CD14-positive monocyte (primary cell): ENCODE measurements at regions not wholly inside any gene's neighbourhood (a gene's known extent, or its start where the extent isn't known, plus 50 kb on each side); places are given as distances from the start of the nearest gene placed in this dataset.

Experiments
- DNase-seq, 3 donors: peaks; one replicate each; pipeline ENCODE4 v3.0.0-alpha.2; 2011 to 2022
- H2AFZ ChIP-seq: 2 replicates; pipeline ENCODE4 v1.6.0; 2012; ENCODE audit warnings: mild to moderate bottlenecking, low read depth, low read length, inconsistent platforms; ENCODE audit not compliant: insufficient read depth, poor library complexity, severe bottlenecking
- H3K27ac ChIP-seq, 2 donors: 1 replicate in 1 of 2; 2 replicates in 1 of 2; pipeline ENCODE4 v1.5.1; 2012 to 2013; ENCODE audit warnings: low read length in 2 of 2, control low read depth in 1 of 2, inconsistent platforms in 1 of 2, low read depth in 1 of 2, mild to moderate bottlenecking in 1 of 2
- H3K27me3 ChIP-seq, 2 donors: one replicate each; pipeline versions ENCODE4 v1.6.0 to v1.6.1; 2011 to 2013; ENCODE audit warnings: low read length in 2 of 2; ENCODE audit not compliant: control insufficient read depth in 2 of 2, insufficient read depth in 2 of 2
- H3K36me3 ChIP-seq, 2 donors: replicated peaks in 1 of 2; 1 replicate in 1 of 2; 2 replicates in 1 of 2; pipeline versions ENCODE4 v1.5.1 to v1.6.1; 2012 to 2013; ENCODE audit warnings: low read length in 2 of 2, control low read depth in 1 of 2, inconsistent platforms in 1 of 2, mild to moderate bottlenecking in 1 of 2; ENCODE audit not compliant: insufficient read depth in 2 of 2, control insufficient read depth in 1 of 2
- H3K4me1 ChIP-seq, 2 donors: 1 replicate in 1 of 2; 2 replicates in 1 of 2; pipeline versions ENCODE4 v1.5.1 to v1.6.1; 2012 to 2013; ENCODE audit warnings: low read length in 2 of 2, control low read depth in 1 of 2, inconsistent platforms in 1 of 2, mild to moderate bottlenecking in 1 of 2, moderate library complexity in 1 of 2; ENCODE audit not compliant: insufficient read depth in 2 of 2, control insufficient read depth in 1 of 2
- H3K4me2 ChIP-seq: replicated peaks from 2 replicates; pipeline ENCODE3; 2012; ENCODE audit warnings: low read length, moderate library complexity, mild to moderate bottlenecking; ENCODE audit not compliant: poor library complexity, severe bottlenecking; ENCODE audit errors: extremely low read depth
- H3K4me3 ChIP-seq, 3 experiments: fragments of 200-600 bp in 1 of 3; sonication (generic) in 1 of 3; replicated peaks in 1 of 3; 1 replicate in 2 of 3; 2 replicates in 1 of 3; pipeline ENCODE4 v1.5.1; 2011 to 2013; ENCODE audit warnings: low read length in 3 of 3, mild to moderate bottlenecking in 3 of 3, control low read depth in 2 of 3, low read depth in 2 of 3, inconsistent platforms in 1 of 3, moderate library complexity in 1 of 3
- H3K79me2 ChIP-seq: 2 replicates; pipeline ENCODE4 v1.6.0; 2012; ENCODE audit warnings: mild to moderate bottlenecking, control low read depth, inconsistent platforms, low read length, moderate library complexity; ENCODE audit not compliant: insufficient read depth
- H3K9ac ChIP-seq: 2 replicates; pipeline ENCODE4 v1.6.0; 2017; ENCODE audit warnings: low read length, mild to moderate bottlenecking; ENCODE audit not compliant: insufficient read depth, poor library complexity, severe bottlenecking
- H3K9me3 ChIP-seq, 2 donors: replicated peaks in 1 of 2; 1 replicate in 1 of 2; 2 replicates in 1 of 2; pipeline versions ENCODE4 v1.5.1 to v1.6.1; 2012 to 2013; ENCODE audit warnings: low read length in 2 of 2, control low read depth in 1 of 2; ENCODE audit not compliant: control insufficient read depth in 1 of 2, insufficient read depth in 1 of 2
- H4K20me1 ChIP-seq: 2 replicates; pipeline ENCODE4 v1.6.0; 2012; ENCODE audit warnings: mild to moderate bottlenecking, low read length, control low read depth, moderate library complexity; ENCODE audit not compliant: insufficient read depth
- H3K27ac Mint-ChIP-seq, 7 donors: one replicate each; pipeline ENCODE4 v1.8.0; 2020; ENCODE audit warnings: mild to moderate bottlenecking in 7 of 7, mixed read lengths in 7 of 7, moderate library complexity in 6 of 7, inconsistent platforms in 2 of 7
- H3K27me3 Mint-ChIP-seq, 3 donors: one replicate each; pipeline ENCODE4 v1.8.0; 2021 to 2022; ENCODE audit warnings: low read depth in 3 of 3, mild to moderate bottlenecking in 3 of 3, mixed read lengths in 3 of 3, moderate library complexity in 3 of 3, inconsistent platforms in 1 of 3
- H3K36me3 Mint-ChIP-seq, 2 donors: one replicate each; pipeline ENCODE4 v1.8.0; 2020; ENCODE audit warnings: mixed read lengths in 2 of 2, inconsistent platforms in 1 of 2, mild to moderate bottlenecking in 1 of 2
- H3K4me1 Mint-ChIP-seq: one replicate; pipeline ENCODE4 v1.8.0; 2020; ENCODE audit warnings: mild to moderate bottlenecking, mixed read lengths
- H3K4me3 Mint-ChIP-seq, 2 donors: one replicate each; pipeline ENCODE4 v1.8.0; 2020; ENCODE audit warnings: mild to moderate bottlenecking in 2 of 2, mixed read lengths in 2 of 2, moderate library complexity in 1 of 2
- H3K9me3 Mint-ChIP-seq, 7 donors: one replicate each; pipeline ENCODE4 v1.8.0; 2020 to 2022; ENCODE audit warnings: mixed read lengths in 7 of 7, mild to moderate bottlenecking in 6 of 7, moderate library complexity in 6 of 7, inconsistent platforms in 2 of 7
- CTCF ChIP-seq: fragments of 200-600 bp; IDR thresholded peaks from one replicate; pipeline ENCODE4 v1.8.0; 2022; ENCODE audit warnings: antibody characterized with exemption, mild to moderate bottlenecking
- WGBS: methylation state at CpG from one replicate; pipeline ENCODE4 v1.1.5; 2013; ENCODE audit warnings: missing lambda C conversion rate; ENCODE audit not compliant: insufficient coverage; 5-methylcytosine and 5-hydroxymethylcytosine counted together
- intact Hi-C, 2 donors: fragments of 100-400 bp; cut with micrococcal nuclease; formaldehyde crosslinking; loops; one replicate each; pipeline versions ENCODE4 v1.15.0 to v1.15.1; 2023

GRCh38 chr5:117769877-117770276, 1195.3 kb upstream of the SEMA6A start:
- no peak overlapping the region for H3K4me3 Mint-ChIP-seq
- Histone ChIP-seq H3K9ac (no peak overlapping the region), H3K9me3 (peaks cover 13 to 17% of the 10 kb centered on the region in 2 donors), H2AFZ (no peak overlapping the region), H3K79me2 (no peaks in the 10 kb centered on the region), H4K20me1 (no peaks in the 10 kb centered on the region), H3K27ac (no peak overlapping the region), H3K4me2 (no peak overlapping the region), H3K4me3 (no peak overlapping the region), H3K36me3 (no peaks in the 10 kb centered on the region), H3K27me3 (no peaks in the 10 kb centered on the region), H3K4me1 (no peaks in the 10 kb centered on the region)
- no peaks in the 10 kb centered on the region for H3K36me3 Mint-ChIP-seq
- no peaks in the 10 kb centered on the region for H3K4me1 Mint-ChIP-seq
- no peak for TF ChIP-seq CTCF
- 100% methylated on average over 1 of the region's 2 CpGs for WGBS
- no peak overlapping the region for H3K27ac Mint-ChIP-seq
- H3K27me3 Mint-ChIP-seq, result no peaks in the 10 kb centered on the region
- intact Hi-C loops, result no loop called here
- H3K9me3 Mint-ChIP-seq, result peaks cover 11 to 28% (median 20%) of the 10 kb centered on the region in 7 donors
- no peak for DNase-seq

- no peak for TF ChIP-seq CTCF
- H3K4me3 ChIP-seq, result no peak overlapping the region
Observed at GRCh38 chr5:117763271-117763670, 1188.6 kb upstream of the SEMA6A start.

More at GRCh38 chr5:117763271-117763670, 1188.6 kb upstream of the SEMA6A start:
- Histone ChIP-seq H3K4me2 (no peak overlapping the region), H3K9me3 (no peaks in the 10 kb centered on the region), H3K36me3 (no peaks in the 10 kb centered on the region), H4K20me1 (no peaks in the 10 kb centered on the region), H2AFZ (no peak overlapping the region), H3K9ac (no peak overlapping the region), H3K79me2 (no peaks in the 10 kb centered on the region), H3K27me3 (no peaks in the 10 kb centered on the region), H3K27ac (no peak overlapping the region), H3K4me1 (peaks cover 0 to 3% of the 10 kb centered on the region in 2 donors)
- intact Hi-C loops, result no loop called here
- DNase-seq, result no peak
- Mint-ChIP-seq H3K27ac (no peak overlapping the region), H3K4me3 (no peak overlapping the region), H3K9me3 (peaks cover 0 to 3% (median 0%) of the 10 kb centered on the region in 7 donors), H3K4me1 (peaks cover 13% of the 10 kb centered on the region), H3K27me3 (no peaks in the 10 kb centered on the region), H3K36me3 (no peaks in the 10 kb centered on the region)
- WGBS, result no CpG with 5 or more reads among the region's 3 CpGs
